DOHH2 (cell line): ENCODE measurements at regions not wholly inside any gene's neighbourhood (a gene's known extent, or its start where the extent isn't known, plus 50 kb on each side); places are given as distances from the start of the nearest gene placed in this dataset.

Source experiments
- EZH2phosphoT487 ChIP-seq: fragments of 200-600 bp; sonication (generic); IDR thresholded peaks from 2 replicates; pipeline ENCODE4 v1.6.1; 2017; ENCODE audit warnings: borderline replicate concordance, mild to moderate bottlenecking, antibody characterized with exemption, low read length, moderate library complexity, mixed read lengths
- TF ChIP-seq, protein P1 (sequence below): fragments of 200-600 bp; sonication (generic); IDR thresholded peaks from one replicate; pipeline ENCODE4 v1.5.1; 2014; ENCODE audit warnings: antibody characterized with exemption, mild to moderate bottlenecking, low read depth, low read length; ENCODE audit not compliant: poor library complexity, severe bottlenecking

DNA sequence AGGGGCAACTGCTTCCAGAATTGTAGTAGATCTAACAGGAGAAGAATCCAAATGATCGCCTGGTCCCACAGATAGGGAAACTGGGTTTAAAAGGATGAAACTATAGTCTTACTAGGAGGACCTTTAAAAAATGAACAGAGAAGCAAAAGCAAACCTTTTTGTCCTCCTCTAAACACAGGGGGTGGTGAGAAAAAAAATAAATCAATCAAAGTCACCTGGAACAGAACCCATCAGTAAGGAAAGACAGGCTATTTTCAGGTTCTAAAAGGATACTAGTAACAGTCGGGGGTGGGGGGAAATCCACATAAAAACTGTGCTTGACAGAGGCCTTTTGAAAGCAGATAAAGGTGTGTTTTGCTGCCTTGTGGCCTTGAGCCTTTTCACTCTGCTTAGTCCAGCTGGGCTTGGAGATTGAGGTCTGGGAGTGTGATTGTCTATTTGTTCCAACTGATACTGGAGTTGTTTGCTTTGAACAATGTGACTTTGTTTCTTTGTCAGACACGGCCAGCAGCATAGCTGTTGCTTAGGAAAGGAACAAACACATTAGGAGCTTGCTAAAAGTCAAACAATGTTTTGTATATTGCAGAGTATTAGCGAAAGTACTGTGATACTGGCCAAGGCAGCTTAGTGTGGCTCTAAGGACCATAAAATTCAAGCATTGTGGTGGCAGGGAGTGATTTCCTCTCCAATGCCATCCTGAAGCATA is 141.1 kb upstream of the IRF2BP2 start:
- TF ChIP-seq, protein P1, sequence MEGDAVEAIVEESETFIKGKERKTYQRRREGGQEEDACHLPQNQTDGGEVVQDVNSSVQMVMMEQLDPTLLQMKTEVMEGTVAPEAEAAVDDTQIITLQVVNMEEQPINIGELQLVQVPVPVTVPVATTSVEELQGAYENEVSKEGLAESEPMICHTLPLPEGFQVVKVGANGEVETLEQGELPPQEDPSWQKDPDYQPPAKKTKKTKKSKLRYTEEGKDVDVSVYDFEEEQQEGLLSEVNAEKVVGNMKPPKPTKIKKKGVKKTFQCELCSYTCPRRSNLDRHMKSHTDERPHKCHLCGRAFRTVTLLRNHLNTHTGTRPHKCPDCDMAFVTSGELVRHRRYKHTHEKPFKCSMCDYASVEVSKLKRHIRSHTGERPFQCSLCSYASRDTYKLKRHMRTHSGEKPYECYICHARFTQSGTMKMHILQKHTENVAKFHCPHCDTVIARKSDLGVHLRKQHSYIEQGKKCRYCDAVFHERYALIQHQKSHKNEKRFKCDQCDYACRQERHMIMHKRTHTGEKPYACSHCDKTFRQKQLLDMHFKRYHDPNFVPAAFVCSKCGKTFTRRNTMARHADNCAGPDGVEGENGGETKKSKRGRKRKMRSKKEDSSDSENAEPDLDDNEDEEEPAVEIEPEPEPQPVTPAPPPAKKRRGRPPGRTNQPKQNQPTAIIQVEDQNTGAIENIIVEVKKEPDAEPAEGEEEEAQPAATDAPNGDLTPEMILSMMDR = no peak
- no peak for TF ChIP-seq EZH2phosphoT487
